ENCODE measurements at regions not wholly inside any gene's neighbourhood (a gene's known extent, or its start where the extent isn't known, plus 50 kb on each side); places are given as distances from the start of the nearest gene placed in this dataset.

GRCh38 chr6:113634352-113635163 lies 222.6 kb upstream of the MARCKS start:
- Histone ChIP-seq H3K79me2 (ENCODE audit: insufficient read depth, low read length) (no peaks in the 10 kb centered on the region), H3K27ac (ENCODE audit: low read depth, low read length) (peak overlapping the region; percentile 2), H3K36me3 (ENCODE audit: insufficient read depth, low read length) (no peaks in the 10 kb centered on the region), H3K4me3 (ENCODE audit: insufficient read depth, low read depth, low read length) (no peak overlapping the region), H4K20me1 (ENCODE audit: insufficient read depth, low read length) (no peaks in the 10 kb centered on the region), H3K9me3 (ENCODE audit: insufficient read depth, low read depth, low read length) (no peaks in the 10 kb centered on the region), H2AFZ (ENCODE audit: low read depth, low read length) (no peak overlapping the region), H3K4me1 (ENCODE audit: insufficient read depth, low read length) (peaks cover 41% of the 10 kb centered on the region), H3K4me2 (ENCODE audit: low read length) (peak overlapping the region; percentile 5), H3K27me3 (ENCODE audit: insufficient read depth, low read length) (no peaks in the 10 kb centered on the region), H3K9ac (ENCODE audit: low read length) (no peak overlapping the region)
- Mint-ChIP-seq H3K36me3 (ENCODE audit: low read depth, unreplicated experiment) (no peaks in the 10 kb centered on the region), H3K9me3 (ENCODE audit: unreplicated experiment) (no peaks in the 10 kb centered on the region), H3K27ac (ENCODE audit: unreplicated experiment) (peak overlapping the region; percentile 4), H3K4me1 (ENCODE audit: low read depth, unreplicated experiment) (peaks cover 43% of the 10 kb centered on the region), H3K4me3 (ENCODE audit: unreplicated experiment) (no peak overlapping the region), H3K27me3 (ENCODE audit: low read depth, unreplicated experiment) (no peaks in the 10 kb centered on the region)
- TF ChIP-seq CTCF (IDR thresholded peaks at IDR 0.05; ENCODE audit: insufficient read depth, low read depth, low read length) = no peak
- DNase-seq (ENCODE audit: low read depth) (peak; percentile 79), FAIRE-seq (peak; percentile 87)

GRCh38 chr6:113635222-113635986 lies 221.7 kb upstream of the MARCKS start:
- Histone ChIP-seq H3K36me3 (ENCODE audit: insufficient read depth, low read length) (no peaks in the 10 kb centered on the region), H3K79me2 (ENCODE audit: insufficient read depth, low read length) (no peaks in the 10 kb centered on the region), H3K4me3 (ENCODE audit: insufficient read depth, low read depth, low read length) (no peak overlapping the region), H3K9me3 (ENCODE audit: insufficient read depth, low read depth, low read length) (no peaks in the 10 kb centered on the region), H3K27me3 (ENCODE audit: insufficient read depth, low read length) (no peaks in the 10 kb centered on the region), H3K4me2 (ENCODE audit: low read length) (no peak overlapping the region), H3K4me1 (ENCODE audit: insufficient read depth, low read length) (peaks cover 41% of the 10 kb centered on the region), H3K9ac (ENCODE audit: low read length) (no peak overlapping the region), H4K20me1 (ENCODE audit: insufficient read depth, low read length) (no peaks in the 10 kb centered on the region), H3K27ac (ENCODE audit: low read depth, low read length) (no peak overlapping the region), H2AFZ (ENCODE audit: low read depth, low read length) (no peak overlapping the region)
- DNase-seq (ENCODE audit: low read depth) (no peak), FAIRE-seq (no peak)
- Mint-ChIP-seq H3K27me3 (ENCODE audit: low read depth, unreplicated experiment) (no peaks in the 10 kb centered on the region), H3K36me3 (ENCODE audit: low read depth, unreplicated experiment) (no peaks in the 10 kb centered on the region), H3K27ac (ENCODE audit: unreplicated experiment) (peak overlapping the region; percentile 4), H3K9me3 (ENCODE audit: unreplicated experiment) (no peaks in the 10 kb centered on the region), H3K4me1 (ENCODE audit: low read depth, unreplicated experiment) (peaks cover 43% of the 10 kb centered on the region), H3K4me3 (ENCODE audit: unreplicated experiment) (no peak overlapping the region)
- no peak for TF ChIP-seq CTCF (IDR thresholded peaks at IDR 0.05; ENCODE audit: insufficient read depth, low read depth, low read length)

GRCh38 chr6:113636357-113636824 lies 220.8 kb upstream of the MARCKS start:
- H4K20me1 ChIP-seq (ENCODE audit: insufficient read depth, low read length) = no peaks in the 10 kb centered on the region
- peaks cover 31% of the 10 kb centered on the region for H3K4me1 ChIP-seq (ENCODE audit: insufficient read depth, low read length)
- H3K9ac ChIP-seq (ENCODE audit: low read length) = no peak overlapping the region
- no peak overlapping the region for H3K4me3 Mint-ChIP-seq (ENCODE audit: unreplicated experiment)
- H2AFZ ChIP-seq (ENCODE audit: low read depth, low read length) = no peak overlapping the region
- no peak for TF ChIP-seq EZH2 (IDR thresholded peaks at IDR 0.05; ENCODE audit: insufficient read depth, low read length)
- no peak for TF ChIP-seq CTCF (IDR thresholded peaks at IDR 0.05; ENCODE audit: insufficient read depth, low read depth, low read length)
- no peak overlapping the region for H3K4me2 ChIP-seq (ENCODE audit: low read length)
- peaks cover 36% of the 10 kb centered on the region for H3K4me1 Mint-ChIP-seq (ENCODE audit: low read depth, unreplicated experiment)
- H3K9me3 Mint-ChIP-seq (ENCODE audit: unreplicated experiment) = no peaks in the 10 kb centered on the region
- no peaks in the 10 kb centered on the region for H3K9me3 ChIP-seq (ENCODE audit: insufficient read depth, low read depth, low read length)
- peak overlapping the region; percentile 81 for H3K27ac Mint-ChIP-seq (ENCODE audit: unreplicated experiment)
- H3K79me2 ChIP-seq (ENCODE audit: insufficient read depth, low read length) = no peaks in the 10 kb centered on the region
- H3K27me3 Mint-ChIP-seq (ENCODE audit: low read depth, unreplicated experiment) = no peaks in the 10 kb centered on the region
- DNase-seq (ENCODE audit: low read depth) (peak; percentile 52), FAIRE-seq (no peak)
- H3K4me3 ChIP-seq (ENCODE audit: insufficient read depth, low read depth, low read length) = no peak overlapping the region
- no peaks in the 10 kb centered on the region for H3K36me3 Mint-ChIP-seq (ENCODE audit: low read depth, unreplicated experiment)
- no peaks in the 10 kb centered on the region for H3K27me3 ChIP-seq (ENCODE audit: insufficient read depth, low read length)
- peak overlapping the region; percentile 8 for H3K27ac ChIP-seq (ENCODE audit: low read depth, low read length)
- no peaks in the 10 kb centered on the region for H3K36me3 ChIP-seq (ENCODE audit: insufficient read depth, low read length)
